Activated gamma-delta T cell (primary cell): ENCODE measurements at regions not wholly inside any gene's neighbourhood (a gene's known extent, or its start where the extent isn't known, plus 50 kb on each side); places are given as distances from the start of the nearest gene placed in this dataset.
"Not testable (repeated sequence)": the region's sequence is repeated elsewhere in the genome, so short reads cannot be mapped to it uniquely, and the experiment has no call there.

Experiments used
- DNase-seq: peaks from one replicate; lab custom pipeline; 2025; lab: John Stamatoyannopoulos, UW

DNA sequence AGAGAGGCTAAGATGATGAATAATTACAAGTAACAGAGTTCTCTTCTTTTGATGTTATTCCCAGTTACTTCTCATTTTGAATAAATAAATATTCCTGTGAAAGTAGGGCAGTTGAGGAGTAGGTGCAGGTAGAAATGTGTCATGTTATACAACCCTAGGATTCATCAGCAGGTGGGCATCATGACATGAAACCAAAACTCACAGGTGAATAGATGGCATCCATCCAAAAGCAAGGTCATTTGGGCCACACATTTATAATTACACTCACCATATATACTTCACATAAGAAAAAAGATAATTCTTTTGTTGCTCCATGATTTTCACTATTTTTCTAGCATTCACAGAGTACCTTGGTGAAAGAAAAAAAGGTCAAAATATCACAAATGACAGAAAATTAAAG lies 273.6 kb downstream of the ZBBX start:
- DNase-seq: no peak

GRCh38 chr3:167102071-167102470 lies 278.0 kb downstream of the ZBBX start:
- no peak for DNase-seq

- no peak for DNase-seq
These were observed 279.4 kb downstream of the ZBBX start for GRCh38 chr3:167100651-167101050.

- DNase-seq: no peak
These were observed 279.9 kb downstream of the ZBBX start for GRCh38 chr3:167100200-167100599.

DNA sequence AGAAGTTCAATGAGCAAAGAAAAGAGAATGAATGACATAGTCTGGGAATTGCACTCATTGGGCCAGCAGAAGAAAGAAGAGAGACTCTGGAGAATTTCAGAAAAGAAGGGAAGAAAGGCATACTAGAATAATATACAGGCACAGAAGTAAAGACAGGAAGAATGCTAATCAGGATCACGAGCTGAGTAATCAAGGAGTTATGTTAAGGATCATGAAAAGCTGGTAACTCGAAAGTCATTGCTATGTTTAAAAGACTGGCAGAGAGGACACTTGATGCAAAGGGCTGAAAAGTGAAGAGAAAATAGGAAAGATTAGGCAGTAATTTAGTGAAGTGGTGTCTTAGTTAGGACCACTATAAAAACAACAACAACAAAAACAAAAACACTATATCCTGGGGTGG lies 284.1 kb downstream of the ZBBX start:
- DNase-seq: no peak

DNA sequence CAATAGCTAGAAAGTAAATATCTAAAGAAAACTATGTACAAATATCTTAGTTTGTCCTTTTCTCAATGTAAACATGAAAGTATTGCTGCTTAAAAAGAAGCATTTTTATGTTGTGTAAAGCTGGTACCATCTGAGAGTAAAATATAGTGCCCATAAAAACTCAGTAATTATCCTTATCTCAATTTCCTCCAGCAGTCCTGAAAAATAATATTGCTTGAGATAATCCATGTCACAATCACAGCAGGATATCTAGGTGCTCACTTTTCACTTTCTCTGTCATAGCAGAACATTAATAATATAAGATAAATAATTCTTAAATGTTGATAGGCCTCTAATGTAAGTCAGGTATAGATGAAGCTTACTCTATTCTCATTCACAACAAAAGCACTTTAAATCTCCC lies 285.5 kb downstream of the ZBBX start:
- DNase-seq: no peak

DNA sequence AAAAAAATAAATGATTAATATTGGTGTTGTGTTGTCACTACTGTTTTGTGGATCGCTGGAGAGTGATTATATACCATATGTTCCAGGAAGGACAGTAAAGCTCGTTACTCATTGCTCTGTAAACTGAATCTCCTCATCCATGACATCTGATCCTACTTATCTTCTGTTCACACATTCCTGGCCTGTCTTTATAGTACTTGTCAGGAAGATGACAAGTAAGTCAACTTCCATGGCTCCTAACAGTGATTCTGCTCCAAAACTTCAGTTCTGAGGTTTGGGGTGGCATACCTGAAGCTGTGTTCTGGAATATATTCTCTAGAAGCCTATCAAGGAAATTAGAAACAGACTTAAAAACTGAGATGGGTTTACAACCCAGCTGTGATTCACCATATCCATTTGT lies 288.9 kb downstream of the ZBBX start:
- no peak for DNase-seq

DNA sequence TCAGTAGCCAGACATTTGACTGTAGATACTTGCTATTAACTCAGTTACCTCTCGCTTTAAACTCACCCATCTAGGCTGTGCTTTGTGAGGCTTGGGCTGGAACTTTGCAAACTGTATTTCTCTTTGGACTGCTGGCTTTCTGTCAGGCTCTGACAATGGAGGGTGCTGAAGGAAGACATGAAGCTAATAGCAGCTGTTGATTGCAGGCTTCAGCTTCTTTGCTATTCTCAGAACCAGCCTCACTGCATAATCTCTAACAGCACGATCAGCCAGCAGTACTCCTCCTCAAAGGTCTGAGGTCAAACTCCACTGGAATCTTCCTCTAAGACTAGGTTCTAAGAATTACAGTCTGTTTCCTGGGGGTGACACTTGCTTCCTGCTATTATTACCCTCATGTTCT lies 295.6 kb downstream of the ZBBX start:
- no peak for DNase-seq

- DNase-seq: no peak
These were observed 302.0 kb downstream of the ZBBX start for GRCh38 chr3:167078070-167078622.

DNA sequence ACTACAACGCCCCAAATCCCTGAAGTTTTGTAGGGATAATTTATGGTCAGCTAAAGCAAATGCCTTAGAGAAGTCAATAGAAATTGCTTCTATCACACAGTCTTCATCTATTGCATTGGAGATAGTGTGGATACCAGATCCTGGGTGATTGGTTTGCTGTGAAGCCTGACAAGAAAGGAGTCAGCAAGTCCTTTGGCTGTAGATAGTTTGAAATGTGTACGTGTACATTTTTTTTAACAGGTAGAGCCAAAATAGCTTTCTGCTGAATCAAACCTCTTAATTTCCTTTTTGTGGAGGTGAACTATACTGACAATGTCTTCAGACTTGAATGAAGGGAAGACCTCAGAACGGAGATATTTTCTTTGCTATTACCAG lies 312.3 kb downstream of the ZBBX start:
- DNase-seq: no peak

GRCh38 chr3:167066977-167067786 lies 312.9 kb downstream of the ZBBX start:
- no peak for DNase-seq

DNA sequence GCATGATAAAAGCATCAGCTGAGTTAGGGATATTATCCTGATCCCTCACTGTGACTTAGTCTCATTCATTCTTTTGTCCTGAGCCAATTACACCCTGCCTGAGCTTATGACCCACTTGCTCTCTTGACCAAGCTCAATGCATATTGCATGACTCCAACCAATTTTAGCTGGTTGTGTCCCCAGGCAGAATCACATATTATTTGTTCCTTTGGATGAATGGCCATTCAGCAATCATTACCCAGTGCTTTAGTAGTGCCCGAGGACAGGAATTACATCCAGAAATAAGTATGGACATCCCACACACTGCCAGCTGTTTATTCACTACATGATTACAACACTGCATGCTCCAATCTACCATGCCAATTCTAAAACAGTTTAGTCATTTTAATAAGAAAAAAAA lies 322.5 kb downstream of the ZBBX start:
- no peak for DNase-seq

DNA sequence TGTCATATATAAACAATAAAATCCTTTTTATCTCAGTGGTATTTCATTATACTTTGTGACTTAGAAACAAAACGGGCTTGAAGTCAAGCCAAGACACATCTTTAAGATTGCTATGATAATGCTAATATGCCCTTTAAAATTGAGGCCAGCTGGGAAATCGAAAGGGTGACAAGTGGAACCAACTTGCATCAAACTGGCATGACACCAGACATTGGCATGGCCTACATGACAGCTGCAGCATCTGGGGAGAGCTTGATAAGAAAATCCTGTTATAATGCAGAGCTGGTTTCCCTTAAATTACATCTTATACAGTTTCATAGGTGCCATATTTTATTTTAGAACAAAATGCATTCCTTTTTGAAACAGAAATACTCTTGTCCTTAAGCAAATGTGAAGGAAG lies 325.2 kb downstream of the ZBBX start:
- DNase-seq: no peak

GRCh38 chr3:167051421-167051820 lies 328.7 kb downstream of the ZBBX start:
- no peak for DNase-seq

DNA sequence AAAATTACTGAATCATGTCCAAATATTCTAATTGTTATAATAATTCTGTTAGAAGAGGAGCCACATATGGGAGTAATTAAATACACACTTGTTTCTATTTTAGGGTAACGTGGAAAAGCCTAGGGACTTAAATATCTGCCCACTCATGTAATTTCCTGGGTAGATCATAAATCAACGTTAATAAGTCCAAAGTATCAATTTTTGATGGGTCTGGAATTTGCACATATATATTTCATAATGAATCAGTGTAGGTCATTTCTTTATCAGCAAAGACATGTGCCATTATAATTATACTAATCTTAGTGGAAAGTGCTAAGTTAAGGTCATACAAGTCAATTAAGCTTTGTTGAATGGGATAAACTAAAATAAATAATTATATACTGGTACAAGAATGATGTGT lies 346.2 kb downstream of the ZBBX start:
- no peak for DNase-seq

DNA sequence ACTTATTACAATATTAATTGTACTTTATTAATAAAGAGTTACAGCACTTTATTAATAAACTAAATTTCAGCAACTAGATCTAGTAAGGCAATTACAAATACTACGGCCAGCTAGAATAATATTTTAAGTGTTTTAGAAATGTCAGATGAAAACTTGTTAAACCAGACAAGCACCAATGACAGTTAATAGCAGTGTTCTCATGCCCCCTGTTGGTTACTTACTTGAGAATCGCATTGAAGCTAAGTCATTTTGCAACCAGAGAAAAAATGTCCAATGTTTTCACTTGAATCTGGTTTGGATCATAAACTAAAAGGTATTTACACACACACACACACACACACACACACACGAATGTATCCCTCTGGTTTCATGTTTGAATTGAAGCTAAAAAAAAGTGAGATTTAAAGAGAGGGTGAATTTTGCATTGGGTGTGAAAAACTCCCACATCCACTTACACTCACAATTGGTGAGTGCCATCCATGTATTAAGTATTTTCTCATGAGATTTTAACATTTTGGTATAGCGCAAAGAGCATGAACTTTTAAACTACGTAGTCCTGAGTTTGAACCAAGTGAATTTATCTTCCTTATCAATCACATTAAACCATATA lies 347.7 kb downstream of the ZBBX start:
- DNase-seq: no peak

DNA sequence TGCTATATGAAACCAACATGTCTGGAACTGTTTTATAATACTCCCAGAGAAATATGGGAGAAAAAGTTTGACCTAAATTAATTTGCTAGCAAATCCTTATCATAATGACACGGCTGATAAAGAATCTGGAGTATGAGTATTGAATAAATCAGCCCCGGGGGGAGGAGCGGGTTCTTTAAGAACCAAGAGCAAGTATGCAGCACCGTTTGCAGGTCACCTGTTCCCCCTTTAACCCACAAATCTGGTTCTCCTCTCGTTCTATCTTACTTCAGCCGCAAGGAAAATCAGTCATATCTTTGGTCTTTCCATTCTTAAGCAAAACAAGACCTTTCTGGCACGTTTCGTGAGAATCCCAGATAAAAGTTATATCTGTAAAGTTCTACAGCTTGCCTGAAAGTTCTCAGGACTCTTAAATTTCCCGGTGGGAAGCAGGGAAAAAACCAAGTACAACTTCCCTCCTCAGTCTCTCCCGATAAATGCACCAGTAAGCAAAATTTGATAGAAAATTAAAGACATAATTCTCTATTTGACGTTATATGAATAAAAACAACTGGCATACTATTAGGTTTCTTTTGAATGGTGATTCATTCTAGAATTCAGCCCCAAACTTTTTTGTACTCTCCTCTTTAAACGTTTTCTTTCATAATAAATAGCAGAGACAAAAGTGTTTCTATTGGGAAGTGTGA lies 348.6 kb downstream of the ZBBX start:
- no peak for DNase-seq

DNA sequence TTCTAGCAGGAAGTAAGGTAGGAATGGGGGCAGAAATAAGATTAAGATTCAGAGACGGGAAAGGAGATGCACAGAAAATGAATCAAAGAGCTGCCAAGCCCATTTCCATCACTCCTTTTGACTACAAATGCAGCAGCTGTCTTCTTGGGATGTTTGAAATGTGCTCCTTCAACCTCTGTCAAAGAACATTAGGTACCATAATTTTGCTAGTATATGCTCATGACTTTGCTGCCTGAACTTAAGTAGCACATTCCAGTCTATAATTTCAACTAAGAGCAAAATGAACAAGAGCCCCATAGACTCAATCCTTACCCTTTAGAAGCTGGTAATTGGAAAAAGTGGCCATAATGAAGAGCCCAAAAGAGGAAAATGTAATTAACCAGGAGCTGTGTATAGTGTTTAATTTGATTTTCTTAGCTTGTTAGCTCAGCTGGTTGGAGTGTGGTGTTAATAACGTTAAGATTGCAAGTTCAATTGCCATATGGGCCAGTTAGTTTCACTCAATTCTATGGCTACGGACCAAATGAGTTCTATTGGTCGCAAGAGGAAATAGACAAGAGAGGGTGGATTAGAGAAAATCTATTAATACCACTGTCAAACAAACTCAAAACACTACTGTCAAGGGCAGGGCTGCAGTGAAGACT lies 349.9 kb downstream of the ZBBX start:
- DNase-seq: no peak

DNA sequence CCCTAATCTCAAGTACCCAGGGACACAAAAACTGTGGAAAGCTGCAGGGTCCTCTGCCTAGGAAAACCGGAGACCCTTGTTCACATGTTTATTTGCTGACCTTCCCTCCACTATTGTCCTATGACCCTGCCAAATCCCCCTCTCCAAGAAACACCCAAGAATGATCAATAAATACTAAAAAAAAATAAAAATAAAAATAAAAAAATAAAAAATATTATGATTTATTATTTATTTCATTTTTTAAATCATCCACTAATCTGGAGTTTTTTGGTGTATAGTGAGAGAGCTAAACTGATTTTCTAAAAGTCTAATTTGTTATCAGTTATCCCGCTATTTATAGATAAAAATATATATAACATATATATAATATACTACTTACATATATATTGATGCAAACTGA lies 360.6 kb downstream of the ZBBX start:
- not testable (repeated sequence) for DNase-seq

DNA sequence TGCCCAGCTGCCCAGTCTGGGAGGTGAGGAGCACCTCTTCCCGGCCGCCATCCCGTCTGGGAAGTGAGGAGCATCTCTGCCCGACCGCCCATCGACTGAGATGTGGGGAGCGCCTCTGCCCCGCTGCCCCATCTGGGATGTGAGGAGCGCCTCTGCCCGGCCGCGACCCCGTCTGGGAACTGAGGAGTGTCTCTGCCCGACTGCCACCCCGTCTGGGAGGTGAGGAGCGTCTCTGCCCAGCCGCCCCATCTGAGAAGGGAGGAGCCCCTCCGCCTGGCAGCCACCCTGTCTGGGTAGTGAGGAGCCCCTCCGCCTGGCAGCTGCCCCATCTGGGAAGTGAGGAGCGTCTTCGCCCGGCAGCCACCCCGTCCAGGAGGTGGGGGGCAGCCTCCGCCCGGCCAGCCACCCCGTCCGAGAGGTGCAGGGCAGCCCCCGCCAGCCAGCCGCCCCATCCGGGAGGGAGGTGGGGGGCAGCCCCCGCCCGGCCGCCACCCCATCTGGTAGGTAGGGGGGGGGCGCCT lies 361.4 kb downstream of the ZBBX start:
- DNase-seq: peak; percentile 7

DNA sequence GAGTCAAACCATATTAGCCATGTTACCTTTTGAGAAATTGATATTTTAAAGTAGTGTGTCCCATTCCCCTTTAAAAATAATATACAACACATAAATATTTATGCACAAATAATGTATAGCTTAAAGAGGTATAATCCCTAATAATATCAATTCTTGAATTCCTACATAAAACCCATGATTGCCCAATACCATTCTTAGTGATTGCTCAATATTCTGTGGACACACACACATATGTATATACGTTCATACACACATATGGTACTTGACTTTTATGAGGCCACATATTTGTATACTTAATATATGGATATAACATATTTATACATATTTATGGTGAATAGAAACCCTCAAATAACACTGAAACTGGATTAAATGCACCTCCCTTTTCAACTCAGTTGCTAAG lies 367.4 kb downstream of the ZBBX start:
- DNase-seq: no peak

GRCh38 chr3:167008791-167009190 lies 371.3 kb downstream of the ZBBX start:
- DNase-seq: no peak
